HEK293 (cell line): ENCODE measurements at regions not wholly inside any gene's neighbourhood (a gene's known extent, or its start where the extent isn't known, plus 50 kb on each side); places are given as distances from the start of the nearest gene placed in this dataset.

Experiments used
- CTCF ChIA-PET: fragments of 350-600 bp; formaldehyde crosslinking; extraction: SDS; loops from one replicate; lab custom pipeline; 2021; ENCODE audit warnings: antibody characterized with exemption; lab: Yijun Ruan, JAX
- POLR2A ChIA-PET: fragments of 300-600 bp; formaldehyde crosslinking; extraction: SDS; loops from one replicate; lab custom pipeline; 2020; ENCODE audit warnings: antibody characterized with exemption, inconsistent platforms; lab: Yijun Ruan, JAX
- H3K27ac ChIP-seq: fragments of 200-500 bp; sonication (Bioruptor generic); 2 replicates; pipeline ENCODE4 v1.5.1; 2014; ENCODE audit warnings: low read depth, low read length, control low read depth, inconsistent platforms; ENCODE audit errors: extremely low read depth
- H3K36me3 ChIP-seq, 2 experiments: fragments of 200-500 bp in 1 of 2; sonication (Bioruptor generic) in 1 of 2; 1 replicate in 1 of 2; 2 replicates in 1 of 2; pipeline ENCODE4 v1.5.1; 2014 to 2017; ENCODE audit warnings: inconsistent platforms in 2 of 2, low read length in 2 of 2; ENCODE audit not compliant: control insufficient read depth in 2 of 2, insufficient read depth in 1 of 2
- H3K4me1 ChIP-seq: fragments of 200-500 bp; sonication (Bioruptor generic); 2 replicates; pipeline ENCODE4 v1.5.1; 2014; ENCODE audit warnings: mild to moderate bottlenecking, low read length, inconsistent platforms; ENCODE audit not compliant: control insufficient read depth, insufficient read depth
- H3K4me3 ChIP-seq: 2 replicates; pipeline ENCODE4 v1.5.1; 2011; ENCODE audit warnings: low read depth, mild to moderate bottlenecking, control low read depth, low read length, moderate library complexity
- H3K9me3 ChIP-seq: fragments of 200-500 bp; sonication (Bioruptor generic); 2 replicates; pipeline ENCODE4 v1.5.1; 2014; ENCODE audit warnings: low read depth, low read length, inconsistent platforms; ENCODE audit not compliant: control insufficient read depth, insufficient read depth
- BCL11A ChIP-seq: fragments of 450-650 bp; formaldehyde crosslinking; IDR thresholded peaks from 2 replicates; pipeline ENCODE4 v1.5.1; 2016; ENCODE audit warnings: low read depth, missing biosample characterization, missing genetic modification characterization
- EGR2 ChIP-seq: fragments of 450-650 bp; formaldehyde crosslinking; IDR thresholded peaks from 2 replicates; pipeline ENCODE4 v1.5.1; 2016; ENCODE audit warnings: low read depth, missing biosample characterization, missing genetic modification characterization
- FEZF1 ChIP-seq: fragments of 450-650 bp; formaldehyde crosslinking; IDR thresholded peaks from 2 replicates; pipeline ENCODE4 v1.5.1; 2016; ENCODE audit warnings: missing biosample characterization, missing genetic modification characterization
- PRDM4 ChIP-seq: fragments of 450-650 bp; formaldehyde crosslinking; IDR thresholded peaks from 2 replicates; pipeline ENCODE4 v1.5.1; 2017; ENCODE audit warnings: missing biosample characterization, missing genetic modification characterization
- ZBTB17 ChIP-seq: fragments of 450-650 bp; formaldehyde crosslinking; IDR thresholded peaks from 2 replicates; pipeline ENCODE4 v1.5.1; 2016; ENCODE audit warnings: missing biosample characterization, missing genetic modification characterization
- ZBTB48 ChIP-seq: fragments of 450-650 bp; formaldehyde crosslinking; IDR thresholded peaks from 2 replicates; pipeline ENCODE4 v1.5.1; 2016; ENCODE audit warnings: missing biosample characterization, missing genetic modification characterization
- ZBTB7A ChIP-seq: fragments of 450-650 bp; formaldehyde crosslinking; IDR thresholded peaks from 2 replicates; pipeline ENCODE4 v1.5.1; 2016; ENCODE audit warnings: low read depth, missing biosample characterization, missing genetic modification characterization
- ZFP37 ChIP-seq: fragments of 450-650 bp; formaldehyde crosslinking; IDR thresholded peaks from 2 replicates; pipeline ENCODE4 v1.5.1; 2016; ENCODE audit warnings: missing biosample characterization, missing genetic modification characterization
- ZNF112 ChIP-seq: fragments of 450-650 bp; formaldehyde crosslinking; IDR thresholded peaks from 2 replicates; pipeline ENCODE4 v1.5.0; 2017; ENCODE audit warnings: missing biosample characterization, missing genetic modification characterization
- ZNF121 ChIP-seq: fragments of 450-650 bp; formaldehyde crosslinking; IDR thresholded peaks from 2 replicates; pipeline ENCODE4 v1.5.1; 2016; ENCODE audit warnings: missing biosample characterization, missing genetic modification characterization
- ZNF133 ChIP-seq: fragments of 450-650 bp; formaldehyde crosslinking; IDR thresholded peaks from 2 replicates; pipeline ENCODE4 v1.5.1; 2016; ENCODE audit warnings: missing biosample characterization, missing genetic modification characterization
- ZNF202 ChIP-seq: fragments of 450-650 bp; formaldehyde crosslinking; IDR thresholded peaks from 2 replicates; pipeline ENCODE4 v1.5.1; 2016; ENCODE audit warnings: missing biosample characterization, missing genetic modification characterization, borderline replicate concordance
- ZNF211 ChIP-seq: fragments of 450-650 bp; formaldehyde crosslinking; IDR thresholded peaks from 2 replicates; pipeline ENCODE4 v1.5.1; 2016; ENCODE audit warnings: low read depth, missing biosample characterization, missing genetic modification characterization
- ZNF221 ChIP-seq: fragments of 450-650 bp; formaldehyde crosslinking; IDR thresholded peaks from 2 replicates; pipeline ENCODE4 v1.5.1; 2017; ENCODE audit warnings: missing biosample characterization, missing genetic modification characterization, borderline replicate concordance
- ZNF23 ChIP-seq: fragments of 450-650 bp; formaldehyde crosslinking; IDR thresholded peaks from 2 replicates; pipeline ENCODE4 v1.5.1; 2016; ENCODE audit warnings: missing biosample characterization, missing genetic modification characterization, borderline replicate concordance
- ZNF239 ChIP-seq: fragments of 450-650 bp; formaldehyde crosslinking; IDR thresholded peaks from 2 replicates; pipeline ENCODE4 v1.5.1; 2016; ENCODE audit warnings: missing biosample characterization, missing genetic modification characterization
- ZNF274 ChIP-seq, 2 experiments: fragments of 200-500 bp in 1 of 2; fragments of 450-650 bp in 1 of 2; sonication (Bioruptor generic) in 1 of 2; formaldehyde crosslinking in 1 of 2; IDR thresholded peaks; 2 replicates each; pipeline versions ENCODE4 v1.5.1 to v1.6.1; 2014 to 2016; ENCODE audit warnings: borderline replicate concordance in 1 of 2, inconsistent platforms in 1 of 2, low read length in 1 of 2, missing biosample characterization in 1 of 2, missing genetic modification characterization in 1 of 2
- ZNF544 ChIP-seq: fragments of 450-650 bp; formaldehyde crosslinking; IDR thresholded peaks from 2 replicates; pipeline ENCODE4 v1.5.0; 2017; ENCODE audit warnings: missing biosample characterization, missing genetic modification characterization
- ZNF555 ChIP-seq: fragments of 450-650 bp; formaldehyde crosslinking; conservative IDR thresholded peaks from 2 replicates; pipeline ENCODE4 v1.5.1; 2017; ENCODE audit warnings: missing biosample characterization, mild to moderate bottlenecking, missing genetic modification characterization, inconsistent platforms
- ZNF561 ChIP-seq: fragments of 450-650 bp; IDR thresholded peaks from 2 replicates; pipeline ENCODE4 v1.5.1; 2018; ENCODE audit warnings: missing biosample characterization, missing genetic modification characterization, borderline replicate concordance
- ZNF624 ChIP-seq: fragments of 450-650 bp; formaldehyde crosslinking; IDR thresholded peaks from 2 replicates; pipeline ENCODE4 v1.5.1; 2017; ENCODE audit warnings: missing biosample characterization, missing genetic modification characterization
- ZNF791 ChIP-seq: fragments of 450-650 bp; formaldehyde crosslinking; IDR thresholded peaks from 2 replicates; pipeline ENCODE4 v1.5.1; 2016; ENCODE audit warnings: missing biosample characterization, missing genetic modification characterization
- ZNF792 ChIP-seq: fragments of 450-650 bp; formaldehyde crosslinking; IDR thresholded peaks from 2 replicates; pipeline ENCODE4 v1.5.1; 2016; ENCODE audit warnings: missing biosample characterization, missing genetic modification characterization
- ZXDB ChIP-seq: fragments of 450-650 bp; formaldehyde crosslinking; IDR thresholded peaks from 2 replicates; pipeline ENCODE4 v1.5.1; 2016; ENCODE audit warnings: missing biosample characterization, missing genetic modification characterization
- TF ChIP-seq, protein P1 (sequence below): fragments of 450-650 bp; formaldehyde crosslinking; IDR thresholded peaks from 2 replicates; pipeline ENCODE4 v1.5.1; 2016; ENCODE audit warnings: missing biosample characterization, missing genetic modification characterization, low read depth
- TF ChIP-seq, protein P2 (sequence below): fragments of 450-650 bp; formaldehyde crosslinking; IDR thresholded peaks from 2 replicates; pipeline ENCODE4 v1.5.1; 2017; ENCODE audit warnings: missing biosample characterization, missing genetic modification characterization
- TF ChIP-seq, protein P3 (sequence below): fragments of 450-650 bp; formaldehyde crosslinking; IDR thresholded peaks from 2 replicates; pipeline ENCODE4 v1.5.1; 2016; ENCODE audit warnings: missing biosample characterization, missing genetic modification characterization, borderline replicate concordance

DNA sequence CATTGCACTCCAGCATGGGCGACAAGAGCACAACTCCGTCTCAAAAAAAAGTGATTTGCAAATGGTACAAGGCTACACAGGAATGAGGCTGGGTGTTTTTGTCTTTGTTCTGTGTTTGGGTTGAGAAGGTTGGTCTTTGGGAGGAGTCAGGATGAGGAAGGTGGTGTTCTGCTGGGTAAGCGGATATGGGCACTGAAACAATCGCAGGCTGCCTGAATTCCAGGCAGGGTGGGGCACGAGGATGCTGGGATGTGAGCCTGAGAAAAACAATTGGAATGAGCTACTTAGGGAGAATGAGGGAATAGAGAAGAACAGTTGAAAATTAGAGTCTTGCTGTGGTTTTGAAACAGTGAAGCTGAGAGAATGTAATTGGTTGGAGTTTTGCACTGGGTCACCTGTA, 51.6 kb downstream of the ZBTB38 start (continued):
- no peak for TF ChIP-seq ZNF791 (tag by site-specific recombination)
- no peak for TF ChIP-seq ZNF239 (tag by site-specific recombination)
- TF ChIP-seq ZFP37 (tag by site-specific recombination), result no peak
- no peak for TF ChIP-seq ZNF792 (tag by site-specific recombination)
- TF ChIP-seq FEZF1 (tag by site-specific recombination), result no peak
- no peak for TF ChIP-seq ZNF202
- TF ChIP-seq ZNF274 (IDR thresholded peaks at IDR 0.05; ENCODE audit: low read length), result no peak
- no peak for TF ChIP-seq ZNF274 (tag by site-specific recombination; IDR thresholded peaks at IDR 0.05; ENCODE audit: borderline replicate concordance)

DNA sequence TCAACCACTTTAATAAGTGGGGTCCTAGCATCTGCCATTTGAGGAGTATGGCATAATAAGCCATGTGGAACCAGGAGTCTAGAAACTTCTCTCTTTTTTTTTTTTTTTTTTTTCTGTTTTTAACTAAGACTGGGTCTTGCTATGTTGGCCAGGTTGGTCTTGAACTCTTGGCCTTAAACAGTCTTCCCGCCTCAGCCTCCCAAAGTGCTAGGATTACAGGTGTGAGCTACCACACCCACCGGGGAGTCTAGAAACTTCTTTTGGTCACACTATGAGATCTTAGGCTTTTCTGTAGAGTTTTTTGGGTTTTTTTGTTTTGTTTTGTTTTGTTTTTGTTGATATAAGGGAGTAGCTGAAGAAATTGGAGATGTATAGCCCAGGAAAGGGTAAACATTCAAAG, 52.9 kb downstream of the ZBTB38 start:
- H3K36me3 ChIP-seq, result peaks cover 0 to 8% of the 10 kb centered on the region in 2 experiments; a peak in 1 of 3 replicates
- no peaks in the 10 kb centered on the region for H3K9me3 ChIP-seq
- H3K27ac ChIP-seq, result no peak overlapping the region
- no peaks in the 10 kb centered on the region for H3K4me1 ChIP-seq
- no peak for TF ChIP-seq ZBTB17
- peak; percentile 87 for TF ChIP-seq PRDM4
- TF ChIP-seq ZNF555 (tag by site-specific recombination), result no peak
- TF ChIP-seq EGR2 (tag by site-specific recombination), result no peak
- TF ChIP-seq ZNF121 (tag by site-specific recombination), result peak; percentile 67; the same call in 1 of the 2 replicates
- no peak for TF ChIP-seq ZBTB48 (tag by site-specific recombination)
- ChIA-PET CTCF (interaction anchor here (0.9 kb wide), 1 partner anchor 21 kb away, joined by 3 read pairs; no protein-coding TSS in a partner anchor), POLR2A (no interaction called here)
- no peak overlapping the region for H3K4me3 ChIP-seq

GRCh38 chr3:141421639-141422319, 53.5 kb downstream of the ZBTB38 start:
- peaks cover 0 to 4% of the 10 kb centered on the region in 2 experiments; a peak in 1 of 3 replicates for H3K36me3 ChIP-seq
- H3K4me3 ChIP-seq, result no peak overlapping the region
- no peaks in the 10 kb centered on the region for H3K4me1 ChIP-seq
- no peak overlapping the region for H3K27ac ChIP-seq
- H3K9me3 ChIP-seq, result no peaks in the 10 kb centered on the region
- CTCF ChIA-PET, result interaction anchor here (1.6 kb wide), 1 partner anchor 20 kb away, joined by 6 read pairs; no protein-coding TSS in a partner anchor
- POLR2A ChIA-PET, result no interaction called here
- TF ChIP-seq, protein P1, sequence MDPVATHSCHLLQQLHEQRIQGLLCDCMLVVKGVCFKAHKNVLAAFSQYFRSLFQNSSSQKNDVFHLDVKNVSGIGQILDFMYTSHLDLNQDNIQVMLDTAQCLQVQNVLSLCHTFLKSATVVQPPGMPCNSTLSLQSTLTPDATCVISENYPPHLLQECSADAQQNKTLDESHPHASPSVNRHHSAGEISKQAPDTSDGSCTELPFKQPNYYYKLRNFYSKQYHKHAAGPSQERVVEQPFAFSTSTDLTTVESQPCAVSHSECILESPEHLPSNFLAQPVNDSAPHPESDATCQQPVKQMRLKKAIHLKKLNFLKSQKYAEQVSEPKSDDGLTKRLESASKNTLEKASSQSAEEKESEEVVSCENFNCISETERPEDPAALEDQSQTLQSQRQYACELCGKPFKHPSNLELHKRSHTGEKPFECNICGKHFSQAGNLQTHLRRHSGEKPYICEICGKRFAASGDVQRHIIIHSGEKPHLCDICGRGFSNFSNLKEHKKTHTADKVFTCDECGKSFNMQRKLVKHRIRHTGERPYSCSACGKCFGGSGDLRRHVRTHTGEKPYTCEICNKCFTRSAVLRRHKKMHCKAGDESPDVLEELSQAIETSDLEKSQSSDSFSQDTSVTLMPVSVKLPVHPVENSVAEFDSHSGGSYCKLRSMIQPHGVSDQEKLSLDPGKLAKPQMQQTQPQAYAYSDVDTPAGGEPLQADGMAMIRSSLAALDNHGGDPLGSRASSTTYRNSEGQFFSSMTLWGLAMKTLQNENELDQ, result no peak
- TF ChIP-seq ZNF544 (no peak), ZNF23 (tag by site-specific recombination) (no peak), ZNF211 (tag by site-specific recombination) (no peak), ZNF221 (tag by site-specific recombination) (no peak), ZNF624 (no peak), ZFP37 (tag by site-specific recombination) (no peak), ZBTB7A (tag by site-specific recombination) (no peak), ZNF133 (no peak), ZNF561 (tag by site-specific recombination) (no peak), ZXDB (tag by site-specific recombination) (no peak), ZNF112 (tag by site-specific recombination) (no peak), BCL11A (tag by site-specific recombination) (no peak)
- TF ChIP-seq, protein P2, sequence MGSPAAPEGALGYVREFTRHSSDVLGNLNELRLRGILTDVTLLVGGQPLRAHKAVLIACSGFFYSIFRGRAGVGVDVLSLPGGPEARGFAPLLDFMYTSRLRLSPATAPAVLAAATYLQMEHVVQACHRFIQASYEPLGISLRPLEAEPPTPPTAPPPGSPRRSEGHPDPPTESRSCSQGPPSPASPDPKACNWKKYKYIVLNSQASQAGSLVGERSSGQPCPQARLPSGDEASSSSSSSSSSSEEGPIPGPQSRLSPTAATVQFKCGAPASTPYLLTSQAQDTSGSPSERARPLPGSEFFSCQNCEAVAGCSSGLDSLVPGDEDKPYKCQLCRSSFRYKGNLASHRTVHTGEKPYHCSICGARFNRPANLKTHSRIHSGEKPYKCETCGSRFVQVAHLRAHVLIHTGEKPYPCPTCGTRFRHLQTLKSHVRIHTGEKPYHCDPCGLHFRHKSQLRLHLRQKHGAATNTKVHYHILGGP (tag by site-specific recombination), result no peak
- TF ChIP-seq, protein P3, sequence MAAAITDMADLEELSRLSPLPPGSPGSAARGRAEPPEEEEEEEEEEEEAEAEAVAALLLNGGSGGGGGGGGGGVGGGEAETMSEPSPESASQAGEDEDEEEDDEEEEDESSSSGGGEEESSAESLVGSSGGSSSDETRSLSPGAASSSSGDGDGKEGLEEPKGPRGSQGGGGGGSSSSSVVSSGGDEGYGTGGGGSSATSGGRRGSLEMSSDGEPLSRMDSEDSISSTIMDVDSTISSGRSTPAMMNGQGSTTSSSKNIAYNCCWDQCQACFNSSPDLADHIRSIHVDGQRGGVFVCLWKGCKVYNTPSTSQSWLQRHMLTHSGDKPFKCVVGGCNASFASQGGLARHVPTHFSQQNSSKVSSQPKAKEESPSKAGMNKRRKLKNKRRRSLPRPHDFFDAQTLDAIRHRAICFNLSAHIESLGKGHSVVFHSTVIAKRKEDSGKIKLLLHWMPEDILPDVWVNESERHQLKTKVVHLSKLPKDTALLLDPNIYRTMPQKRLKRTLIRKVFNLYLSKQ (tag by site-specific recombination), result no peak
- TF ChIP-seq, all 188 proteins: peak for 0
